K562 (cell line): ENCODE measurements at regions not wholly inside any gene's neighbourhood (a gene's known extent, or its start where the extent isn't known, plus 50 kb on each side); places are given as distances from the start of the nearest gene placed in this dataset.
A peak's percentile ranks its signal among the peaks of the same experiment; 100 is the strongest.

Source experiments
- ATAC-seq: fragments of 200-7000 bp; cut with Tn5 transposase; 3 replicates; pipeline ENCODE4 v1.9.1; 2020; ENCODE audit warnings: moderate library complexity
- BruUV-seq: library from RNA; stranded (reverse); fragments of 400-500 nt; replicated peaks from 2 replicates; lab custom pipeline; 2021; lab: Mats Ljungman, UMichigan
- CTCF ChIA-PET: fragments of 300-600 bp; formaldehyde crosslinking; extraction: SDS; loops from one replicate; lab custom pipeline; 2021; ENCODE audit warnings: low intra/inter-chr PET ratio; lab: Yijun Ruan, JAX
- POLR2A ChIA-PET: fragments of 300-600, 350-650 bp; sonication (Branson Sonifier 250); formaldehyde crosslinking; extraction: SDS; loops from one replicate; lab custom pipeline; 2021; ENCODE audit warnings: antibody characterized with exemption, inconsistent platforms; lab: Yijun Ruan, JAX
- DNase-seq, 4 experiments: peaks; one replicate each; pipeline versions ENCODE4 v3.0.0 to v3.0.0-alpha.2; 2011 to 2018; ENCODE audit warnings: low spot score in 3 of 4, mixed read lengths in 3 of 4; ENCODE audit errors: extremely low read depth in 1 of 4
- FAIRE-seq: peaks from 2 replicates; lab custom pipeline; 2011; peaks lifted over from hg19 to GRCh38; lab: Jason Lieb, UNC
- H2AFZ ChIP-seq: 2 replicates; pipeline ENCODE4 v1.6.0; 2011; ENCODE audit warnings: low read depth, low read length, control low read depth, inconsistent platforms
- H3K27ac ChIP-seq: fragments of 200-600 bp; 3 replicates; pipeline ENCODE4 v1.8.0; 2011; ENCODE audit warnings: low read depth, mild to moderate bottlenecking, control low read depth, inconsistent platforms, low read length, moderate library complexity, mixed read lengths; ENCODE audit errors: extremely low read depth
- H3K27me3 ChIP-seq, 2 experiments: fragments of 300-600 bp in 1 of 2; 2 replicates in 1 of 2; 3 replicates in 1 of 2; pipeline versions ENCODE4 v1.6.0 to v1.8.0; 2011; ENCODE audit warnings: inconsistent platforms in 2 of 2, low read length in 2 of 2, mild to moderate bottlenecking in 1 of 2, mixed read lengths in 1 of 2, moderate library complexity in 1 of 2; ENCODE audit not compliant: control insufficient read depth in 2 of 2, insufficient read depth in 2 of 2
- H3K36me3 ChIP-seq: fragments of 300-600 bp; 3 replicates; pipeline ENCODE4 v1.8.0; 2011; ENCODE audit warnings: mild to moderate bottlenecking, low read length, inconsistent platforms; ENCODE audit not compliant: control insufficient read depth, insufficient read depth
- H3K4me1 ChIP-seq, 2 experiments: fragments of 200-600 bp in 1 of 2; replicated peaks in 1 of 2; 2 replicates in 1 of 2; 3 replicates in 1 of 2; pipeline versions ENCODE4 v1.5.1 to v1.8.0; 2011; ENCODE audit warnings: inconsistent platforms in 2 of 2, low read length in 2 of 2, mild to moderate bottlenecking in 1 of 2, mixed read lengths in 1 of 2, moderate library complexity in 1 of 2; ENCODE audit not compliant: control insufficient read depth in 2 of 2, insufficient read depth in 2 of 2
- H3K4me2 ChIP-seq: 2 replicates; pipeline ENCODE4 v1.6.1; 2011; ENCODE audit warnings: low read length, control low read depth, inconsistent platforms, mixed read lengths; ENCODE audit not compliant: insufficient read depth
- H3K4me3 ChIP-seq: fragments of 200-600 bp; sonication (generic), shearing (Covaris generic); 2 replicates; pipeline ENCODE4 v1.5.1; 2016; ENCODE audit warnings: control low read depth, inconsistent platforms
- H3K79me2 ChIP-seq: fragments of 200-600 bp; 3 replicates; pipeline ENCODE4 v1.8.0; 2011; ENCODE audit warnings: low read length, inconsistent platforms; ENCODE audit not compliant: control insufficient read depth, insufficient read depth
- H3K9ac ChIP-seq, 2 experiments: 2 replicates each; pipeline versions ENCODE4 v1.6.0 to v1.6.1; 2011; ENCODE audit warnings: low read depth in 2 of 2, low read length in 2 of 2, control low read depth in 1 of 2, inconsistent platforms in 1 of 2, mild to moderate bottlenecking in 1 of 2, mixed read lengths in 1 of 2; ENCODE audit not compliant: insufficient read depth in 1 of 2
- H3K9me1 ChIP-seq: one replicate; pipeline ENCODE4 v1.6.0; 2011; ENCODE audit warnings: inconsistent platforms, mild to moderate bottlenecking, low read length, moderate library complexity; ENCODE audit not compliant: control insufficient read depth, insufficient read depth
- H3K9me3 ChIP-seq: replicated peaks from 2 replicates; pipeline ENCODE4 v1.5.1; 2011; ENCODE audit warnings: low read depth, low read length, inconsistent platforms; ENCODE audit not compliant: control insufficient read depth, insufficient read depth
- H4K20me1 ChIP-seq: replicated peaks from 2 replicates; pipeline ENCODE4 v1.6.1; 2011; ENCODE audit warnings: low read length, inconsistent platforms, mixed read lengths; ENCODE audit not compliant: control insufficient read depth, insufficient read depth
- E2F3 ChIP-seq: fragments of 250-450 bp; sonication (Bioruptor Pico); IDR thresholded peaks from 2 replicates; pipeline ENCODE4 v1.4.0; 2020; ENCODE audit warnings: mild to moderate bottlenecking
- MYC ChIP-seq, 2 experiments: fragments of 250-450 bp in 1 of 2; sonication (Bioruptor Pico) in 1 of 2; IDR thresholded peaks; 2 replicates each; pipeline versions ENCODE4 v1.5.1 to v1.6.1; 2012 to 2021; ENCODE audit warnings: low read depth in 2 of 2, borderline replicate concordance in 1 of 2, improper control_type of control experiment in 1 of 2, low read length in 1 of 2, mild to moderate bottlenecking in 1 of 2, moderate library complexity in 1 of 2
- PHF8 ChIP-seq: fragments of 200-600 bp; sonication (generic); IDR thresholded peaks from 2 replicates; pipeline ENCODE4 v1.6.1; 2012; ENCODE audit warnings: mixed run types, mild to moderate bottlenecking, inconsistent platforms, low read length, moderate library complexity, borderline replicate concordance
- RBM25 ChIP-seq: fragments of 200-400 bp; formaldehyde crosslinking; IDR thresholded peaks from 2 replicates; pipeline ENCODE4 v1.6.1; 2018; ENCODE audit warnings: low read length, low read depth, moderate library complexity; ENCODE audit not compliant: severe bottlenecking
- SLC30A9 ChIP-seq: fragments of 250-450 bp; sonication (Bioruptor Pico); IDR thresholded peaks from 2 replicates; pipeline ENCODE4 v1.8.0; 2022; ENCODE audit warnings: mild to moderate bottlenecking, moderate library complexity
- SPI1 ChIP-seq: IDR thresholded peaks from 2 replicates; pipeline ENCODE4 v1.6.1; 2011; ENCODE audit warnings: low read depth, low read length, control low read depth, borderline replicate concordance
- ZFP36 ChIP-seq: fragments of 150-350 bp; IDR thresholded peaks from 2 replicates; pipeline ENCODE4 v1.6.1; 2018; ENCODE audit warnings: low read length, low read depth; ENCODE audit not compliant: partially characterized antibody
- ZNF184 ChIP-seq: sonication (generic); formaldehyde crosslinking; IDR thresholded peaks from 2 replicates; pipeline ENCODE4 v1.5.0; 2020; ENCODE audit warnings: missing genetic modification reagents
- ZNF24 ChIP-seq: fragments of 450-650 bp; IDR thresholded peaks from 2 replicates; pipeline ENCODE4 v1.6.1; 2016
- WGBS: fragments of 100-300 bp; shearing (Covaris generic); methylation state at CpG from one replicate; pipeline ENCODE4 v1.1.6; 2016; ENCODE audit warnings: low coverage, mixed read lengths; ENCODE audit not compliant: insufficient coverage; ENCODE audit errors: missing lambda C conversion rate; 5-methylcytosine and 5-hydroxymethylcytosine counted together
- in situ Hi-C: fragments of 300-500 bp; cut with MboI; formaldehyde crosslinking; loops from 4 replicates; pipeline ENCODE4 v1.15.0; 2018; ENCODE audit warnings: inconsistent platforms, mixed read lengths
- intact Hi-C: fragments of 100-400 bp; cut with micrococcal nuclease; formaldehyde crosslinking; loops from 2 replicates; pipeline ENCODE4 v1.14.2; 2022
- TF ChIP-seq, protein P1 (sequence below): fragments of 250-450 bp; sonication (Bioruptor Pico); IDR thresholded peaks from 2 replicates; pipeline ENCODE4 v1.4.0; 2020; ENCODE audit warnings: mild to moderate bottlenecking, moderate library complexity

DNA sequence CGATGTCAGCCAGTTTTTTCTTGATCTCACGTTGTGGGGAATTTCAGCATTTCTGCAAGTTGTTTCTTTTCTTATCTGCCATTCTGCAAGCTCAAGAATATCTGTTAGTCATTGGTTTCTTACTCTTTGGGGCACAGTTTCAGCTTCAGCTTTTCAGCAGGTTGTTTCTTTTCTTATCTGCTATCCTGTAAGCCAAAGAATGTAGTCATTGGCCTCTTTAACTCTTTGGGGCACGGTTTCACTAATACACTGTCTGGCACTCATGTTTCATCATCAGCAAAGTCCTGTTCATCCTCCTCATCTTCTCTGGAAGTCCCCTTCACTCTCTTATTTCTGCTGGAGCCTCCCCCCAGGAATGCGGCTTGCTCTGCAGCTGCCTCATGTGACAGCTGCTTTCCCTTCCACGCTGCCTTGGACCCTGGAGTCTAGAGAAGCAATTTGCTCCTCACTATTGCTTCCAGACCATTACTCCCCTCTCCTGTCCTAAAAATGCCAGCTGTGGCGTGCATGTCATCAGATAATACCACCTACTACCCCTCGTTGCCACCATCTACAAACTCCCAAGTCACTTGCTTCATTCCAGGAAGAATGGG is 67.0 kb upstream of the CACNA1E start:
- ATAC-seq: no peak
- intact Hi-C loops (no loop called here), in situ Hi-C loops (no loop called here)
- no peak for FAIRE-seq
- H3K4me2 ChIP-seq: no peak overlapping the region
- H2AFZ ChIP-seq: no peak overlapping the region
- ChIA-PET CTCF (no interaction called here), POLR2A (interaction anchor here (0.6 to 1.5 kb wide), 2 partner anchors 12 to 57 kb away, joined by 3 to 4 read pairs; no protein-coding TSS in a partner anchor)
- no peak overlapping the region for H3K27ac ChIP-seq
- H3K4me1 ChIP-seq: peaks cover 0 to 6% of the 10 kb centered on the region in 2 experiments; a peak in 1 of 5 replicates
- BruUV-seq: no TSS peak
- no peaks in the 10 kb centered on the region for H3K9me3 ChIP-seq
- WGBS: 2% methylated on average over 7 of the region's 7 CpGs
- H3K9me1 ChIP-seq: no peaks in the 10 kb centered on the region
- H3K27me3 ChIP-seq: peaks cover 25 to 28% of the 10 kb centered on the region in 2 experiments
- TF ChIP-seq PHF8: no peak
- TF ChIP-seq MYC (IDR thresholded peaks at IDR 0.05; ENCODE audit: low read depth, low read length): no peak
- TF ChIP-seq MYC (CRISPR knock-in tag; IDR thresholded peaks at IDR 0.05; ENCODE audit: borderline replicate concordance, low read depth): no peak
- H3K36me3 ChIP-seq: no peaks in the 10 kb centered on the region
- H4K20me1 ChIP-seq: no peaks in the 10 kb centered on the region; the same call in 1 of the 2 replicates
- H3K4me3 ChIP-seq: no peak overlapping the region
- H3K79me2 ChIP-seq: no peaks in the 10 kb centered on the region
- no peak for DNase-seq
- H3K9ac ChIP-seq: no peak overlapping the region

DNA sequence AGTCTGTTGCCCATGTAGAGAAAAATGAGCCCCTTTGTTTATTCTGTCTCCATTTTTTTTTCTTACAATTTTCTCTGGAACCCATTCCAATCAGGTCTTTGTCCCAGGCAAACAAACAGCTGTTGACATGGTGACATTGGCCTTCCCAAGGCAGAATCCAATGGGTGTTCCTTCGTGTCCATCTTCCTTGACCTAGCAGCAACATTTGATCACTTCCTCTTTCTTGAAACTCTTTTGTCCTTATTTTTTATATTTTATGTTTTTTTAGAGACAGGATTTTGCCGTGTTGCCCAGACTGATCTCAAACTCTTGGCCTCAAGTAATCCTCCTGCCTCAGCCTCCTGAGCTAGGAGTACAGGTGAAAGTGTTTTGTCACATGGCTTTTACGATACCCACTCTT is 65.4 kb upstream of the CACNA1E start:
- Histone ChIP-seq H3K4me2 (no peak overlapping the region), H3K9ac (no peak overlapping the region), H3K9me1 (no peaks in the 10 kb centered on the region), H3K9me3 (no peaks in the 10 kb centered on the region), H3K36me3 (no peaks in the 10 kb centered on the region), H3K4me3 (no peak overlapping the region), H3K79me2 (no peaks in the 10 kb centered on the region), H2AFZ (no peak overlapping the region), H4K20me1 (no peaks in the 10 kb centered on the region; the same call in 1 of the 2 replicates), H3K27ac (no peak overlapping the region), H3K27me3 (peaks cover 13 to 17% of the 10 kb centered on the region in 2 experiments), H3K4me1 (peaks cover 0 to 6% of the 10 kb centered on the region in 2 experiments; a peak in 1 of 5 replicates)
- BruUV-seq: no TSS peak
- WGBS: 0% methylated on average over 3 of the region's 3 CpGs
- FAIRE-seq: no peak
- in situ Hi-C loops: no loop called here
- TF ChIP-seq SPI1 (peak; percentile 78), RBM25 (no peak), ZNF24 (no peak), E2F3 (no peak), SLC30A9 (no peak), ZFP36 (no peak), ZNF184 (CRISPR knock-in tag) (no peak)
- TF ChIP-seq, protein P1, sequence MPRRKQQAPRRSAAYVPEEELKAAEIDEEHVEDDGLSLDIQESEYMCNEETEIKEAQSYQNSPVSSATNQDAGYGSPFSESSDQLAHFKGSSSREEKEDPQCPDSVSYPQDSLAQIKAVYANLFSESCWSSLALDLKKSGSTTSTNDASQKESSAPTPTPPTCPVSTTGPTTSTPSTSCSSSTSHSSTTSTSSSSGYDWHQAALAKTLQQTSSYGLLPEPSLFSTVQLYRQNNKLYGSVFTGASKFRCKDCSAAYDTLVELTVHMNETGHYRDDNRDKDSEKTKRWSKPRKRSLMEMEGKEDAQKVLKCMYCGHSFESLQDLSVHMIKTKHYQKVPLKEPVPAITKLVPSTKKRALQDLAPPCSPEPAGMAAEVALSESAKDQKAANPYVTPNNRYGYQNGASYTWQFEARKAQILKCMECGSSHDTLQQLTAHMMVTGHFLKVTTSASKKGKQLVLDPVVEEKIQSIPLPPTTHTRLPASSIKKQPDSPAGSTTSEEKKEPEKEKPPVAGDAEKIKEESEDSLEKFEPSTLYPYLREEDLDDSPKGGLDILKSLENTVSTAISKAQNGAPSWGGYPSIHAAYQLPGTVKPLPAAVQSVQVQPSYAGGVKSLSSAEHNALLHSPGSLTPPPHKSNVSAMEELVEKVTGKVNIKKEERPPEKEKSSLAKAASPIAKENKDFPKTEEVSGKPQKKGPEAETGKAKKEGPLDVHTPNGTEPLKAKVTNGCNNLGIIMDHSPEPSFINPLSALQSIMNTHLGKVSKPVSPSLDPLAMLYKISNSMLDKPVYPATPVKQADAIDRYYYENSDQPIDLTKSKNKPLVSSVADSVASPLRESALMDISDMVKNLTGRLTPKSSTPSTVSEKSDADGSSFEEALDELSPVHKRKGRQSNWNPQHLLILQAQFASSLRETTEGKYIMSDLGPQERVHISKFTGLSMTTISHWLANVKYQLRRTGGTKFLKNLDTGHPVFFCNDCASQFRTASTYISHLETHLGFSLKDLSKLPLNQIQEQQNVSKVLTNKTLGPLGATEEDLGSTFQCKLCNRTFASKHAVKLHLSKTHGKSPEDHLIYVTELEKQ (CRISPR knock-in tag): no peak
- ChIA-PET CTCF (no interaction called here), POLR2A (no interaction called here)
- no peak for DNase-seq
- intact Hi-C loops: no loop called here
- no peak for ATAC-seq
